HUES64 (cell line): ENCODE measurements at regions not wholly inside any gene's neighbourhood (a gene's known extent, or its start where the extent isn't known, plus 50 kb on each side); places are given as distances from the start of the nearest gene placed in this dataset.

ENCODE experiments used
- H3K27ac ChIP-seq: 2 replicates; pipeline ENCODE4 v1.7.0; 2013; ENCODE audit warnings: low read depth, low read length, inconsistent platforms
- H3K27me3 ChIP-seq: 2 replicates; pipeline ENCODE4 v1.6.1; 2013; ENCODE audit warnings: mild to moderate bottlenecking, low read length; ENCODE audit not compliant: insufficient read depth
- H3K36me3 ChIP-seq: 2 replicates; pipeline ENCODE4 v1.6.1; 2013; ENCODE audit warnings: mild to moderate bottlenecking, low read length; ENCODE audit not compliant: insufficient read depth
- H3K4me1 ChIP-seq: 2 replicates; pipeline ENCODE4 v1.6.1; 2013; ENCODE audit warnings: mild to moderate bottlenecking, low read length, moderate library complexity; ENCODE audit not compliant: insufficient read depth
- H3K4me3 ChIP-seq: 2 replicates; pipeline ENCODE4 v1.5.1; 2013; ENCODE audit warnings: mild to moderate bottlenecking, low read length, moderate library complexity
- H3K9ac ChIP-seq: 2 replicates; pipeline ENCODE4 v1.6.1; 2013; ENCODE audit warnings: mild to moderate bottlenecking, low read depth, low read length
- H3K9me3 ChIP-seq: 2 replicates; pipeline ENCODE4 v1.6.1; 2013; ENCODE audit warnings: low read depth, low read length; ENCODE audit not compliant: insufficient read depth
- WGBS: fragments of 150-250, 120-280 bp; methylation state at CpG from one replicate; pipeline ENCODE4 v1.1.7; 2013; ENCODE audit warnings: missing lambda C conversion rate; 5-methylcytosine and 5-hydroxymethylcytosine counted together

GRCh38 chr4:41877020-41877796 lies 58.0 kb upstream of the TMEM33 start:
- Histone ChIP-seq H3K9ac (no peak overlapping the region), H3K4me1 (peaks cover 33% of the 10 kb centered on the region), H3K36me3 (no peaks in the 10 kb centered on the region), H3K9me3 (no peaks in the 10 kb centered on the region), H3K27ac (no peak overlapping the region), H3K27me3 (peaks cover 100% of the 10 kb centered on the region), H3K4me3 (no peak overlapping the region)
- 64% methylated on average over 7 of the region's 7 CpGs for WGBS

DNA sequence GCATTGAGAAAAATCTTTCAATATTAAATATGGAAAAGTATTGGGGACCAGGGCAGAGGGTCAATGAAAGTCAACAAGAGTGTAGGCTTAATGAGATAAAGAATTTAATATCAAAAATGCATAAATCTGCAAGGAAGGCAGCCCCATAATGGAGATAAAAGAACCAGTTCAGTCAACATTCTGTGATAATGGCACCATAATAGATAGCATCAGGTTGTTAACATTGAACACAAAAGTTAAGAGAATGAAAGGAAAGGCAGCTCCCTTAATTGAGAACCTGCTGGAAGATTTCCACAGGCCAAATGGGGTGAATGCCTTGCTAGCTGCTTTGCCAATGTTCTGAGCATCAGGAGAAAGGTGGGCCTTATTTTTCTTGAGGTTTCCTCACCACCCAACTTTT lies 60.4 kb upstream of the TMEM33 start:
- Histone ChIP-seq H3K36me3 (no peaks in the 10 kb centered on the region), H3K4me1 (peaks cover 26% of the 10 kb centered on the region), H3K27ac (no peak overlapping the region), H3K9me3 (no peaks in the 10 kb centered on the region), H3K9ac (no peak overlapping the region), H3K27me3 (peaks cover 100% of the 10 kb centered on the region), H3K4me3 (no peak overlapping the region)

GRCh38 chr4:41874398-41874797 lies 60.8 kb upstream of the TMEM33 start:
- no peak overlapping the region for H3K27ac ChIP-seq
- H3K4me3 ChIP-seq: no peak overlapping the region
- H3K9me3 ChIP-seq: no peaks in the 10 kb centered on the region
- H3K9ac ChIP-seq: no peak overlapping the region
- WGBS: 40% methylated on average over 7 of the region's 7 CpGs
- peaks cover 100% of the 10 kb centered on the region for H3K27me3 ChIP-seq
- H3K4me1 ChIP-seq: peaks cover 24% of the 10 kb centered on the region
- H3K36me3 ChIP-seq: no peaks in the 10 kb centered on the region

- Histone ChIP-seq H3K27ac (no peak overlapping the region), H3K4me1 (peaks cover 18% of the 10 kb centered on the region), H3K4me3 (peak overlapping the region; percentile 39), H3K27me3 (peaks cover 100% of the 10 kb centered on the region), H3K9ac (no peak overlapping the region), H3K36me3 (no peaks in the 10 kb centered on the region), H3K9me3 (no peaks in the 10 kb centered on the region)
- 5% methylated on average over 42 of the region's 42 CpGs for WGBS
Observed at GRCh38 chr4:41873380-41874295, 61.6 kb upstream of the TMEM33 start.

DNA sequence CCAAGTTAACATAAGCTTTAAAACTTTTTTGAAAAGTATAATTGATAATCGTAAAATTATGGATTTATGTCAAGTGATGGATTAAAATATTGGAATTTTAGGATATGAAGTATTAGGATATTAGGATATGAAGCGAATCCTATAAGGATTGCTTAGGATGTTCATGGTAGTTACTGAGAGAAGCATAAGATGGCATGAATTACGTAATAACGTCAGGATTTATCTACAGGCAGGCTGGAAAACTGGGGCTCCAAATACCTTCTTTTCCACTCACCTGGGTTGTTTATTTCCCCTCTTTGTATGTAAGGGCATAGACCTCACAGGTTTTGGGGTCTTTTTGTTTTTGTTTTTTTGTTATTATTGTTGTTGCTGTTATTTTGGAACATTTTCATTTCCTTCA lies 65.2 kb upstream of the TMEM33 start:
- H3K36me3 ChIP-seq: no peaks in the 10 kb centered on the region
- H3K27ac ChIP-seq: no peak overlapping the region
- H3K9ac ChIP-seq: no peak overlapping the region
- no peaks in the 10 kb centered on the region for H3K9me3 ChIP-seq
- WGBS: 69% methylated on average over 4 of the region's 4 CpGs
- peaks cover 23% of the 10 kb centered on the region for H3K4me1 ChIP-seq
- H3K27me3 ChIP-seq: peaks cover 98% of the 10 kb centered on the region
- H3K4me3 ChIP-seq: no peak overlapping the region

DNA sequence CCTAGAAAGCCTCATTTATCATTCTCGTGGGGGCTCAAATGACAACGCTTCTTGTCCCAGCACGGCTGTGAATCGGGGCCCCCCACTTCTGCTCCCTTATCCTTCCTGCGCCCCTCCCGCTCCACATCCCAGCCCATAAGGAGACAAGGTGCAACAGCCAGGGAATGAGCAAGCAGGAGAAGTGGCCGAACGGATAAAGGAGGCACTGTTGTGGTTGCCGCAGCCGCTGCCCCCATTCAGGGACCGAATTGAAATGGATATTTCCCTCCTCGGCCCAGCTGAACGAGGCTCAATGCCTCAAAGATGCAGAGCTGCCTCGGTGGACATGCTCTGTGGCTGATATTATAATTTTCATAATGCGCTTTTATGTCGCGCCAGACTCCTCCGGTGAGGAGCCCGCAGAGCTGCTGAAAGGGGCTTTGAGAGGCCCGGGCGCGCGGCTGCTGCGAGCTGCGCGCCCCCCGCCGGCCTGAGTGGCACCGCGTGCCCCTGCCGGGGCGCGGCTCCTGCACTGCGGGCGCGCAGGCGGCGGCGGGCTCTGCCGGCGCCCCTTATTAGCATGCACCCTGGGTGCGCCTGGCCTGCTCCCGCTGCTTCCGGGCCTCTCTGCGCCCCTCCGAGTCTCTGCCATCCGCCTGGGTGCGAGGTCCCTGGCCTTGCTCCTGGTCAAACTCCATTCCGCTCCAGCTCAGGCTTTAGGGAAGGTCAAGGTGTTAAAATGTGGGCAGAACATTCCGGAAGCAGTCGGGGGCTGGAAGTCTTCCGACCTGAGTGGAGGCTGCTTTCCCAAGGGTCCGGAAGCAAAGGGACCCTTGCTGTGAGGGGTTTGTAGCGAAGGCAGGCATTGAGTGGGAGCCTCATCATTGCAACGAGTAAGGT lies 68.2 kb upstream of the TMEM33 start:
- H3K9me3 ChIP-seq: no peaks in the 10 kb centered on the region
- peaks cover 28% of the 10 kb centered on the region for H3K4me1 ChIP-seq
- peaks cover 98% of the 10 kb centered on the region for H3K27me3 ChIP-seq
- no peak overlapping the region for H3K27ac ChIP-seq
- peak overlapping the region; percentile 32 for H3K4me3 ChIP-seq
- WGBS: 1% methylated on average over 55 of the region's 55 CpGs
- no peak overlapping the region for H3K9ac ChIP-seq
- H3K36me3 ChIP-seq: no peaks in the 10 kb centered on the region

- WGBS: 1% methylated on average over 41 of the region's 42 CpGs
- H3K4me3 ChIP-seq: peak overlapping the region; percentile 32
- no peak overlapping the region for H3K27ac ChIP-seq
- H3K9me3 ChIP-seq: no peaks in the 10 kb centered on the region
- H3K27me3 ChIP-seq: peaks cover 98% of the 10 kb centered on the region
- H3K36me3 ChIP-seq: no peaks in the 10 kb centered on the region
- peaks cover 28% of the 10 kb centered on the region for H3K4me1 ChIP-seq
- H3K9ac ChIP-seq: no peak overlapping the region
Observed at GRCh38 chr4:41865981-41866798, 69.0 kb upstream of the TMEM33 start.

GRCh38 chr4:41865306-41865980 lies 69.8 kb upstream of the TMEM33 start:
- Histone ChIP-seq H3K9me3 (no peaks in the 10 kb centered on the region), H3K27me3 (peaks cover 98% of the 10 kb centered on the region), H3K36me3 (no peaks in the 10 kb centered on the region), H3K9ac (no peak overlapping the region), H3K4me3 (peak overlapping the region; percentile 32; the same call in 1 of the 2 replicates), H3K27ac (no peak overlapping the region), H3K4me1 (peaks cover 28% of the 10 kb centered on the region)
- WGBS: 1% methylated on average over 32 of the region's 33 CpGs

DNA sequence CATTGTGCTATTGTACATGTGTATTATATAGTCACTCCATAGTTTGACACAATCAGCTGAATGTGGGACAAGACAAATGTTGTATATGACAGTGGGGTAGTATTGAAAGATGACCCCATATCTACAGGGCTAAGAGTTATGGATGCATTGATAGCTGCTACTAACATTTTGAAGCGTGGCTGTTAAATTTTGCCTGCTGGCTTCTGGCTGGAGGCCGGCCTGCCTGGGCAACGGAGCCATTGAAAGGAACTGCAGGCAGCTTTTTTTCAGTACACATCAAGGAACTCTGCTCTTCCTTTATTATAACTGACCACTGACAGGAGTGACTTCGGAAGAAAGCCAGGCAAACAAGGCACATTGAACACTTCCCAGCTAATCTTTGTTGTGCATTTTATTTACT lies 76.1 kb upstream of the TMEM33 start:
- peaks cover 84% of the 10 kb centered on the region for H3K27me3 ChIP-seq
- 63% methylated on average over 4 of the region's 4 CpGs for WGBS
- H3K9ac ChIP-seq: no peak overlapping the region
- H3K4me3 ChIP-seq: no peak overlapping the region
- H3K36me3 ChIP-seq: no peaks in the 10 kb centered on the region
- peaks cover 8% of the 10 kb centered on the region for H3K4me1 ChIP-seq
- H3K27ac ChIP-seq: no peak overlapping the region
- no peaks in the 10 kb centered on the region for H3K9me3 ChIP-seq

- H3K4me3 ChIP-seq: no peak overlapping the region
- H3K27me3 ChIP-seq: peaks cover 78% of the 10 kb centered on the region
- no peak overlapping the region for H3K27ac ChIP-seq
- H3K36me3 ChIP-seq: no peaks in the 10 kb centered on the region
- 92% methylated on average over 4 of the region's 4 CpGs for WGBS
- H3K4me1 ChIP-seq: no peaks in the 10 kb centered on the region
- no peaks in the 10 kb centered on the region for H3K9me3 ChIP-seq
- no peak overlapping the region for H3K9ac ChIP-seq
Observed at GRCh38 chr4:41857226-41857641, 78.0 kb upstream of the TMEM33 start.
